ENCODE measurements at regions not wholly inside any gene's neighbourhood (a gene's known extent, or its start where the extent isn't known, plus 50 kb on each side); places are given as distances from the start of the nearest gene placed in this dataset.

GRCh38 chr17:33832262-33832661 lies 422.8 kb upstream of the CCL2 start:
- TF ChIP-seq CTCF (conservative IDR thresholded peaks at IDR 0.05 in 1 of 2, IDR thresholded peaks at IDR 0.05 in 1 of 2; ENCODE audit: low read depth in 1 of 2, low read length in 2 of 2) = no peak
- no peak for TF ChIP-seq EZH2 (IDR thresholded peaks at IDR 0.05; ENCODE audit: low read length, missing control alignments)

All from fibroblast of lung (primary cell).